ENCODE measurements at regions not wholly inside any gene's neighbourhood (a gene's known extent, or its start where the extent isn't known, plus 50 kb on each side); places are given as distances from the start of the nearest gene placed in this dataset.
"Not testable (repeated sequence)": the region's sequence is repeated elsewhere in the genome, so short reads cannot be mapped to it uniquely, and the experiment has no call there.

GRCh38 chr10:108578258-108578657, 1345.1 kb downstream of the XPNPEP1 start:
- DNase-seq: no peak

- DNase-seq: no peak
These were observed 1349.1 kb downstream of the XPNPEP1 start for GRCh38 chr10:108574233-108574632.

- DNase-seq: no peak
These were observed 1354.5 kb downstream of the XPNPEP1 start for GRCh38 chr10:108568824-108569223.

GRCh38 chr10:108567899-108568752, 1355.2 kb downstream of the XPNPEP1 start:
- DNase-seq: no peak

GRCh38 chr10:108566316-108567107, 1356.8 kb downstream of the XPNPEP1 start:
- DNase-seq: no peak

GRCh38 chr10:108562105-108562504, 1361.2 kb downstream of the XPNPEP1 start:
- DNase-seq: no peak

GRCh38 chr10:108561649-108562048, 1361.7 kb downstream of the XPNPEP1 start:
- DNase-seq: peak; percentile 70

- peak; percentile 13 for DNase-seq
These were observed 1362.8 kb downstream of the XPNPEP1 start for GRCh38 chr10:108560488-108560887.

GRCh38 chr10:108556186-108556585, 1367.1 kb downstream of the XPNPEP1 start:
- peak; percentile 65 for DNase-seq

- DNase-seq: no peak
These were observed 1377.4 kb downstream of the XPNPEP1 start for GRCh38 chr10:108545921-108546320.

- peak; percentile 58 for DNase-seq
These were observed 1378.7 kb downstream of the XPNPEP1 start for GRCh38 chr10:108544500-108545120.

GRCh38 chr10:108533551-108533950, 1369.0 kb upstream of the SORCS1 start:
- DNase-seq: not testable (repeated sequence)

GRCh38 chr10:108523016-108523800, 1358.7 kb upstream of the SORCS1 start:
- no peak for DNase-seq

GRCh38 chr10:108521827-108522492, 1357.5 kb upstream of the SORCS1 start:
- DNase-seq: no peak

GRCh38 chr10:108515821-108516220, 1351.3 kb upstream of the SORCS1 start:
- DNase-seq: peak; percentile 29

- no peak for DNase-seq
These were observed 1335.9 kb upstream of the SORCS1 start for GRCh38 chr10:108500396-108500795.

GRCh38 chr10:108496106-108496505, 1331.6 kb upstream of the SORCS1 start:
- DNase-seq: peak; percentile 62

GRCh38 chr10:108490944-108491343, 1326.4 kb upstream of the SORCS1 start:
- peak; percentile 8 for DNase-seq

- no peak for DNase-seq
These were observed 1306.9 kb upstream of the SORCS1 start for GRCh38 chr10:108471420-108471819.

GRCh38 chr10:108469940-108470339, 1305.4 kb upstream of the SORCS1 start:
- no peak for DNase-seq

GRCh38 chr10:108465871-108466641, 1301.5 kb upstream of the SORCS1 start:
- DNase-seq: peak; percentile 41
